HepG2 (cell line): ENCODE measurements at regions not wholly inside any gene's neighbourhood (a gene's known extent, or its start where the extent isn't known, plus 50 kb on each side); places are given as distances from the start of the nearest gene placed in this dataset.

ENCODE experiments used
- BRCA1 ChIP-seq: sonication (generic); formaldehyde crosslinking; IDR thresholded peaks from 2 replicates; pipeline ENCODE4 v1.4.0; 2020; ENCODE audit warnings: missing genetic modification reagents
- CBX2 ChIP-seq, 2 experiments: fragments of 200-600 bp in 1 of 2; sonication (generic); formaldehyde crosslinking in 1 of 2; IDR thresholded peaks; 2 replicates each; pipeline versions ENCODE4 v1.7.0 to v1.8.1; 2018 to 2022; ENCODE audit warnings: low read depth in 2 of 2, low read length in 1 of 2, mild to moderate bottlenecking in 1 of 2, missing genetic modification reagents in 1 of 2
- CC2D1A ChIP-seq: sonication (generic); formaldehyde crosslinking; IDR thresholded peaks from 2 replicates; pipeline ENCODE4 v1.8.1; 2023; ENCODE audit warnings: mild to moderate bottlenecking, missing genetic modification reagents
- CREM ChIP-seq, 2 experiments: sonication (generic) in 1 of 2; formaldehyde crosslinking in 1 of 2; IDR thresholded peaks; 2 replicates each; pipeline versions ENCODE4 v1.4.0 to v1.6.1; 2016 to 2020; ENCODE audit warnings: antibody characterized with exemption in 1 of 2, mild to moderate bottlenecking in 1 of 2, missing genetic modification reagents in 1 of 2
- ETV5 ChIP-seq: IDR thresholded peaks from 2 replicates; pipeline ENCODE4 v1.6.1; 2018; ENCODE audit warnings: missing biosample characterization, missing genetic modification reagents, inconsistent platforms, borderline replicate concordance
- FOXO1 ChIP-seq: sonication (generic); formaldehyde crosslinking; IDR thresholded peaks from 2 replicates; pipeline ENCODE4 v1.4.0; 2020; ENCODE audit warnings: missing genetic modification reagents
- GATA4 ChIP-seq: sonication (generic); IDR thresholded peaks from 2 replicates; pipeline ENCODE4 v1.6.1; 2016; ENCODE audit warnings: antibody characterized with exemption, low read depth, borderline replicate concordance
- GRHL1 ChIP-seq: sonication (generic); formaldehyde crosslinking; conservative IDR thresholded peaks from 2 replicates; pipeline ENCODE4 v1.8.0; 2022; ENCODE audit warnings: missing genetic modification reagents
- HDAC6 ChIP-seq: fragments of 200-600 bp; sonication (generic); IDR thresholded peaks from 2 replicates; pipeline ENCODE4 v1.7.0; 2017; ENCODE audit warnings: mild to moderate bottlenecking, antibody characterized with exemption, low read length, low read depth
- HOXD1 ChIP-seq: sonication (generic); formaldehyde crosslinking; IDR thresholded peaks from 2 replicates; pipeline ENCODE4 v1.5.0; 2020; ENCODE audit warnings: missing genetic modification reagents
- KDM6A ChIP-seq: IDR thresholded peaks from 2 replicates; pipeline ENCODE4 v1.6.1; 2016; ENCODE audit warnings: low read depth
- MAX ChIP-seq: IDR thresholded peaks from 2 replicates; pipeline ENCODE4 v1.6.1; 2012; ENCODE audit warnings: inconsistent platforms
- MYC ChIP-seq: sonication (generic); formaldehyde crosslinking; IDR thresholded peaks from 2 replicates; pipeline ENCODE4 v1.9.0; 2021; ENCODE audit warnings: missing genetic modification reagents, borderline replicate concordance
- NR1H2 ChIP-seq: sonication (generic); formaldehyde crosslinking; IDR thresholded peaks from 2 replicates; pipeline ENCODE4 v1.8.1; 2022; ENCODE audit warnings: low read depth, missing genetic modification reagents, borderline replicate concordance
- PPARG ChIP-seq: conservative IDR thresholded peaks from 2 replicates; pipeline ENCODE4 v1.6.1; 2016; ENCODE audit warnings: missing biosample characterization, missing genetic modification reagents
- ZBTB39 ChIP-seq: sonication (generic); formaldehyde crosslinking; IDR thresholded peaks from 2 replicates; pipeline ENCODE4 v1.5.0; 2020; ENCODE audit warnings: missing genetic modification reagents
- ZKSCAN1 ChIP-seq: fragments of 150-350 bp; IDR thresholded peaks from 2 replicates; pipeline ENCODE4 v1.6.1; 2014; ENCODE audit warnings: low read length
- ZNF260 ChIP-seq: sonication (generic); formaldehyde crosslinking; IDR thresholded peaks from 2 replicates; pipeline ENCODE4 v1.4.0; 2020; ENCODE audit warnings: missing genetic modification reagents, low read depth, mild to moderate bottlenecking, borderline replicate concordance
- ZNF350 ChIP-seq: sonication (generic); formaldehyde crosslinking; IDR thresholded peaks from 2 replicates; pipeline ENCODE4 v1.4.0; 2020; ENCODE audit warnings: mild to moderate bottlenecking, low read depth, missing genetic modification reagents, borderline replicate concordance
- ZNF446 ChIP-seq: sonication (generic); formaldehyde crosslinking; IDR thresholded peaks from 2 replicates; pipeline ENCODE4 v1.5.0; 2020; ENCODE audit warnings: mild to moderate bottlenecking, missing genetic modification reagents
- ZNF563 ChIP-seq: sonication (generic); formaldehyde crosslinking; IDR thresholded peaks from 2 replicates; pipeline ENCODE4 v1.8.0; 2022; ENCODE audit warnings: mild to moderate bottlenecking, moderate library complexity, missing genetic modification reagents
- ZNF615 ChIP-seq: sonication (generic); formaldehyde crosslinking; IDR thresholded peaks from 2 replicates; pipeline ENCODE4 v1.5.0; 2020; ENCODE audit warnings: mild to moderate bottlenecking, missing genetic modification reagents, borderline replicate concordance
- ZNF644 ChIP-seq: IDR thresholded peaks from 2 replicates; pipeline ENCODE4 v1.6.1; 2016; ENCODE audit warnings: low read depth
- ZNF747 ChIP-seq: sonication (generic); formaldehyde crosslinking; IDR thresholded peaks from 2 replicates; pipeline ENCODE4 v1.8.1; 2023; ENCODE audit warnings: missing genetic modification reagents, mild to moderate bottlenecking, borderline replicate concordance
- ZNF766 ChIP-seq: sonication (generic); formaldehyde crosslinking; IDR thresholded peaks from 2 replicates; pipeline ENCODE4 v1.5.0; 2020; ENCODE audit warnings: missing genetic modification reagents, borderline replicate concordance
- ZNF788 ChIP-seq: sonication (generic); formaldehyde crosslinking; IDR thresholded peaks from 2 replicates; pipeline ENCODE4 v1.5.0; 2020; ENCODE audit warnings: mild to moderate bottlenecking, missing genetic modification reagents, borderline replicate concordance
- ZSCAN29 ChIP-seq: sonication (generic); formaldehyde crosslinking; conservative IDR thresholded peaks from 2 replicates; pipeline ENCODE4 v1.4.0; 2020; ENCODE audit warnings: mild to moderate bottlenecking, missing genetic modification reagents

- TF ChIP-seq CBX2 (IDR thresholded peaks at IDR 0.05; ENCODE audit: low read depth, low read length) (no peak), CBX2 (CRISPR knock-in tag; IDR thresholded peaks at IDR 0.05; ENCODE audit: low read depth) (no peak), MYC (no peak), PPARG (CRISPR knock-in tag) (peak; percentile 54; the same call in 1 of the 2 replicates), ZNF615 (CRISPR knock-in tag) (no peak), ZNF747 (CRISPR knock-in tag) (no peak), ZNF260 (no peak), GRHL1 (CRISPR knock-in tag) (no peak), CC2D1A (CRISPR knock-in tag) (no peak), ZNF563 (CRISPR knock-in tag) (no peak), ZNF766 (CRISPR knock-in tag) (no peak), ZNF644 (CRISPR knock-in tag) (peak; percentile 87), ZKSCAN1 (no peak), BRCA1 (CRISPR knock-in tag) (no peak), NR1H2 (CRISPR knock-in tag) (no peak), GATA4 (no peak), KDM6A (CRISPR knock-in tag) (0 out of 2 replicates have a peak, but pooled peaks have one; percentile 29), ZNF446 (no peak), ZNF788 (CRISPR knock-in tag) (no peak), HOXD1 (CRISPR knock-in tag) (no peak), FOXO1 (CRISPR knock-in tag) (peak; percentile 71), CREM (IDR thresholded peaks at IDR 0.05) (peak; percentile 27; the same call in 1 of the 2 replicates), CREM (CRISPR knock-in tag; IDR thresholded peaks at IDR 0.05) (no peak), ZBTB39 (CRISPR knock-in tag) (no peak), HDAC6 (no peak), MAX (peak; percentile 44; the same call in 1 of the 2 replicates), ETV5 (CRISPR knock-in tag) (peak; percentile 19; the same call in 1 of the 2 replicates), ZSCAN29 (no peak), ZNF350 (CRISPR knock-in tag) (0 out of 2 replicates have a peak, but pooled peaks have one; percentile 13)
Observed at GRCh38 chr21:39079617-39080016, 103.6 kb downstream of the PSMG1 start (continued).
